Adrenal gland (tissue), 9 donors: ENCODE measurements at regions not wholly inside any gene's neighbourhood (a gene's known extent, or its start where the extent isn't known, plus 50 kb on each side); places are given as distances from the start of the nearest gene placed in this dataset.

Experiments used
- DNase-seq, 7 donors: peaks; one replicate each; pipeline ENCODE4 v3.0.0-alpha.2; 2019 to 2020
- H3K27ac ChIP-seq, 5 donors: fragments of 200-600 bp; sonication (generic) in 4 of 5; 1 replicate in 3 of 5; 2 replicates in 2 of 5; pipeline versions ENCODE4 v1.5.1 to v1.8.0; 2016 to 2020; ENCODE audit warnings: mild to moderate bottlenecking in 1 of 5
- H3K27me3 ChIP-seq: fragments of 200-600 bp; 2 replicates; pipeline ENCODE4 v1.8.0; 2021
- H3K36me3 ChIP-seq, 2 donors: fragments of 200-600 bp; replicated peaks in 1 of 2; 1 replicate in 1 of 2; 2 replicates in 1 of 2; pipeline versions ENCODE4 v1.5.1 to v1.8.0; 2018 to 2022
- H3K4me1 ChIP-seq, 2 donors: fragments of 200-600 bp; replicated peaks in 1 of 2; 1 replicate in 1 of 2; 2 replicates in 1 of 2; pipeline versions ENCODE4 v1.5.1 to v1.8.0; 2018 to 2021
- H3K4me3 ChIP-seq, 4 donors: fragments of 200-600 bp; sonication (generic) in 3 of 4; one replicate each; pipeline ENCODE4 v1.5.1; 2016 to 2018
- H3K9me3 ChIP-seq, 3 donors: fragments of 200-600 bp; sonication (generic) in 1 of 3; replicated peaks in 1 of 3; 1 replicate in 2 of 3; 2 replicates in 1 of 3; pipeline versions ENCODE4 v1.5.1 to v1.8.0; 2016 to 2021
- POLR2A ChIP-seq, 2 donors: fragments of 450-650 bp; IDR thresholded peaks; one replicate each; pipeline ENCODE4 v1.6.1; 2017; ENCODE audit warnings: antibody characterized with exemption in 2 of 2, mild to moderate bottlenecking in 2 of 2, moderate library complexity in 1 of 2
- WGBS, 4 donors: extraction: QIAGEN DNeasy Blood & Tissue Kit in 2 of 4; methylation state at CpG; one replicate each; pipeline versions ENCODE4 v1.1.5 to v1.1.7; 2013 to 2017; 5-methylcytosine and 5-hydroxymethylcytosine counted together
- intact Hi-C, 2 donors: fragments of 100-400 bp; cut with DNase I; formaldehyde crosslinking; loops; one replicate each; pipeline versions ENCODE4 v1.14.1 to v1.15.0; 2022 to 2023
- TF ChIP-seq, protein P1 (sequence below), 6 experiments: fragments of 450-650 bp in 4 of 6; fragments of 200-600 bp in 2 of 6; sonication (generic) in 1 of 6; IDR thresholded peaks; 1 replicate in 5 of 6; 2 replicates in 1 of 6; pipeline versions ENCODE4 v1.5.1 to v1.8.0; 2016 to 2021; ENCODE audit warnings: antibody characterized with exemption in 6 of 6, mild to moderate bottlenecking in 2 of 6, moderate library complexity in 1 of 6
- donor health status: healthy with polysubstance abuse.
- donor health status: Bipolar disorder and iron deficiency.
- donor health status: DM: yes; HTN: yes; CAD: no.
- donor health status: DM: no; HTN: no; CAD: no.
- donor health status: DM: no; HTN: no; CAD: no.

DNA sequence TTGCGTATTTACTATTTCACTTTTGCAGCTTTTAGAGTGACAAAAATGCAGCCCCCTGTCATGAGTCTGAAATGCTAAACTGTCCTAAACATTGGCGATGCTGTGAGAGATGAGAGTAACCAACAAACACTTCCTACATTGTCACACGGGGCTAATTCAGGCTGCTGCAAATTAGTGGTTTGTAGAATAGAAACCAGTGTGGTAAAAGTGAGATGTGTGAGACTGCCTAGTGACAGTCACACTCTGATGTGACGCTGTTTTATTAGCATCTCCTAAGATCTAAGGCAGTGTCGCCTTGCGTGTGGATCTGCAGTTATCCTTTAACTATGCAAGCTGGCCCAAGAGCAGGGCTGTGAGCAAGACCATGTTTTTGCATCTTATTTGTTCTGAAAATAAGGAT lies 800.2 kb upstream of the TENM3 start:
- TF ChIP-seq, protein P1, sequence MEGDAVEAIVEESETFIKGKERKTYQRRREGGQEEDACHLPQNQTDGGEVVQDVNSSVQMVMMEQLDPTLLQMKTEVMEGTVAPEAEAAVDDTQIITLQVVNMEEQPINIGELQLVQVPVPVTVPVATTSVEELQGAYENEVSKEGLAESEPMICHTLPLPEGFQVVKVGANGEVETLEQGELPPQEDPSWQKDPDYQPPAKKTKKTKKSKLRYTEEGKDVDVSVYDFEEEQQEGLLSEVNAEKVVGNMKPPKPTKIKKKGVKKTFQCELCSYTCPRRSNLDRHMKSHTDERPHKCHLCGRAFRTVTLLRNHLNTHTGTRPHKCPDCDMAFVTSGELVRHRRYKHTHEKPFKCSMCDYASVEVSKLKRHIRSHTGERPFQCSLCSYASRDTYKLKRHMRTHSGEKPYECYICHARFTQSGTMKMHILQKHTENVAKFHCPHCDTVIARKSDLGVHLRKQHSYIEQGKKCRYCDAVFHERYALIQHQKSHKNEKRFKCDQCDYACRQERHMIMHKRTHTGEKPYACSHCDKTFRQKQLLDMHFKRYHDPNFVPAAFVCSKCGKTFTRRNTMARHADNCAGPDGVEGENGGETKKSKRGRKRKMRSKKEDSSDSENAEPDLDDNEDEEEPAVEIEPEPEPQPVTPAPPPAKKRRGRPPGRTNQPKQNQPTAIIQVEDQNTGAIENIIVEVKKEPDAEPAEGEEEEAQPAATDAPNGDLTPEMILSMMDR (IDR thresholded peaks at IDR 0.05) = no peak
- TF ChIP-seq POLR2A (IDR thresholded peaks at IDR 0.05) = no peak
- 39 to 52% (median 47%) methylated on average over 6 of the region's 6 CpGs for whole genome bisulfite sequencing, 4 donors
- no peak for DNase-seq
- Histone ChIP-seq H3K4me1 (no peaks in the 10 kb centered on the region), H3K4me3 (no peak overlapping the region), H3K9me3 (no peaks in the 10 kb centered on the region), H3K27ac (no peak overlapping the region), H3K36me3 (no peaks in the 10 kb centered on the region), H3K27me3 (no peaks in the 10 kb centered on the region)
- intact Hi-C loops = no loop called here

DNA sequence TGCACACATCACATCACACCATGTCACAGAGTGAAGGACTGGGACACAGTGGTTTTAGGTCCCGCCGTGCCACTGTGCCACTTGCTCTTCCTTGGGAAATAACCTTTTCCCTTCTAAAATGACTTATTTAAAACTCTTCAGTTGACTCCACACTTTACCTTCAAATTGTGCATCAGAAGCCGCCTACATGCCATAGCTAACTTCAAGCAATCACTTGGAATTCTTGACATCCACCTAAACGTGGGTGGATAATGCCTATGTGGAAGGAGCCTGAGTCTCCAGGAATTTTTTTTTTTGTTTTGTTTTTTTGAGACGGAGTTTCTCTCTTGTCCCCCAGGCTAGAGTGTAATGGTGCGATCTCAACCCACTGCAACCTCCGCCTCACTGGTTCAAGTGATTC lies 777.4 kb upstream of the TENM3 start:
- Histone ChIP-seq H3K4me3 (no peak overlapping the region), H3K4me1 (peaks cover 0 to 9% of the 10 kb centered on the region in 2 donors), H3K36me3 (no peaks in the 10 kb centered on the region), H3K9me3 (no peaks in the 10 kb centered on the region), H3K27me3 (no peaks in the 10 kb centered on the region), H3K27ac (no peak overlapping the region)
- no peak for DNase-seq
- WGBS, 4 donors = 91 to 94% (median 93%) methylated on average over 6 to 7 of the region's 7 CpGs
- no peak for TF ChIP-seq POLR2A (IDR thresholded peaks at IDR 0.05)
- intact Hi-C loops = no loop called here

DNA sequence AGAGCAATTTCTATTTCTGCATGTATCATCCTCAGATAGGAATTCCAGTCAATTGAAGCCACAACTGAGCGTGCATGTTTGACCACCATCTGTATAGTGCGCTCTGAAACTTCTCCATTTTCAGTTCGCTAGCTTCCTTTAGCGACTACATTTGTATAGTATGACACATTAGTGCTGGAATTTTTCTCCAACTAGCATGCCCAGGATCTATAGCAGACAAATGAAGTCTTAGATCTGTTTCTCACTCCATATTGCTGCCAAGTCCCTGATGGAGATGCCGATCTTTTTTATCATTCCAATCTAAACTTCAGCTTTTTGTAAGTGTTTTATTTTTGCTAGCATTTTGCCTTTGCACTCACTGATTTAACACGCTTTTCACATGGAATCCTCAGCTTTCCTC lies 774.8 kb upstream of the TENM3 start:
- TF ChIP-seq, protein P1 (IDR thresholded peaks at IDR 0.05) = no peak
- TF ChIP-seq POLR2A (IDR thresholded peaks at IDR 0.05) = no peak
- intact Hi-C loops = no loop called here
- no peaks in the 10 kb centered on the region for H3K9me3 ChIP-seq
- H3K27me3 ChIP-seq = no peaks in the 10 kb centered on the region
- no peak overlapping the region for H3K4me3 ChIP-seq
- no peak overlapping the region for H3K27ac ChIP-seq
- H3K36me3 ChIP-seq = no peaks in the 10 kb centered on the region
- H3K4me1 ChIP-seq = peaks cover 0 to 9% of the 10 kb centered on the region in 2 donors
- WGBS, 4 donors = 76 to 94% (median 77%) methylated on average over 6 of the region's 6 CpGs
- DNase-seq = no peak

DNA sequence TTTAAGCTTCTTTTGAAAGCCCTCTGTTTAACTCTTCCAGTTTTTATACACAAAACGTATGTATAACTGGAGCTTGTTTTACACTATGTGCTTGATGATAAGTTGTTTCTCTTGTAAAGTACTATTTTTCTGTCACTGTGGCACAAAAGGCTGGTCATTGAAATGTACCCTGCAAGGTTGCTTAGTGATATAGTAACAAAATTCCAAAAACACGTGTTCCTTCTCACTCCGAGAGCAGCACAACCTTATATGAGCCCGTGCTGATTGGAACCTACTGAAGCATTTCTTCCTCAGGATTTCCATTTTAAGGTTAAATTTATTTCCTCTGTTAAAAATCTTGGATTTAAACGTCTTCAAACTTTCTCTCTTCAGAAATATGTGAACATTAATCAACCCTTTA lies 772.9 kb upstream of the TENM3 start:
- no peak overlapping the region for H3K27ac ChIP-seq
- DNase-seq = no peak
- H3K4me3 ChIP-seq = no peak overlapping the region
- H3K9me3 ChIP-seq = no peaks in the 10 kb centered on the region
- 56 to 62% (median 57%) methylated on average over 5 of the region's 5 CpGs for WGBS, 4 donors
- H3K4me1 ChIP-seq = peaks cover 0 to 9% of the 10 kb centered on the region in 2 donors
- no peak for TF ChIP-seq POLR2A (IDR thresholded peaks at IDR 0.05)
- TF ChIP-seq, protein P1 (IDR thresholded peaks at IDR 0.05) = no peak
- intact Hi-C loops = no loop called here
- no peaks in the 10 kb centered on the region for H3K36me3 ChIP-seq
- H3K27me3 ChIP-seq = no peaks in the 10 kb centered on the region

DNA sequence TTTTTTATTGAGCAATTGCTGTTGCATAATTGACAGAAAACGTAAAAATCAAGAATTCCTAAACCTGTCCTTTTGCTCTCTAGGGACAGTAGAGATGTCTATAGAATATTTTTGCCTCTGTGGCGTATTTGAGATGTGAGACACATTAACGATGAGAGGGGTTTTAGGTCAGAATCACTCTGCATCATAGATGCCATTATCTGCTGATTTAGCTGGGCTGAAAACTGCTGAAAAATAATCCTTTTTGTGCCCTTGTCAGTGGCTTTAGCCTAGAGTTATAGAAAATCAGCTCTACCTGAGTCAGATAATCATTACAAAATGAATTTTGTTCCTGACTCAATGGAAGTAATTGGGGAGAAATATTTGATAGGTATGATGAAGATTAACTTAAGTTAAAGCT lies 767.8 kb upstream of the TENM3 start:
- H3K27me3 ChIP-seq = no peaks in the 10 kb centered on the region
- no peak overlapping the region for H3K27ac ChIP-seq
- 61 to 78% (median 69%) methylated on average over 3 of the region's 3 CpGs for WGBS, 4 donors
- H3K9me3 ChIP-seq = no peaks in the 10 kb centered on the region
- TF ChIP-seq, protein P1 (IDR thresholded peaks at IDR 0.05) = no peak
- no peak for TF ChIP-seq POLR2A (IDR thresholded peaks at IDR 0.05)
- H3K4me1 ChIP-seq = no peaks in the 10 kb centered on the region
- DNase-seq = no peak
- peak overlapping the region in 2 of 4 donors; percentile 9 to 12 for H3K4me3 ChIP-seq
- intact Hi-C loops = no loop called here
- H3K36me3 ChIP-seq = no peaks in the 10 kb centered on the region
